Left lung (tissue), 4 donors: ENCODE measurements at regions not wholly inside any gene's neighbourhood (a gene's known extent, or its start where the extent isn't known, plus 50 kb on each side); places are given as distances from the start of the nearest gene placed in this dataset.

ENCODE experiments used
- ATAC-seq: fragments of 200-7000 bp; cut with Tn5 transposase; one replicate; pipeline ENCODE4 v1.9.1; 2020; ENCODE audit warnings: moderate library complexity
- DNase-seq, 4 donors: peaks; one replicate each; pipeline ENCODE4 v3.0.0-alpha.2; 2013 to 2020
- H3K27ac ChIP-seq, 2 donors: fragments of 200-600 bp; sonication (generic) in 1 of 2; one replicate each; pipeline versions ENCODE4 v1.5.0 to v1.8.0; 2020 to 2021
- H3K27me3 ChIP-seq, 2 donors: fragments of 200-600 bp; sonication (generic) in 1 of 2; one replicate each; pipeline versions ENCODE4 v1.5.0 to v1.8.0; 2020 to 2021
- H3K36me3 ChIP-seq, 2 donors: fragments of 200-600 bp; sonication (generic) in 1 of 2; one replicate each; pipeline versions ENCODE4 v1.5.0 to v1.8.0; 2020 to 2021
- H3K4me1 ChIP-seq, 2 donors: fragments of 200-600 bp; one replicate each; pipeline ENCODE4 v1.8.0; 2021
- H3K4me3 ChIP-seq, 2 donors: fragments of 200-600 bp; sonication (generic) in 1 of 2; one replicate each; pipeline versions ENCODE4 v1.5.0 to v1.8.0; 2020 to 2021; ENCODE audit warnings: mild to moderate bottlenecking in 1 of 2
- H3K9me3 ChIP-seq, 2 donors: fragments of 200-600 bp; sonication (generic) in 1 of 2; one replicate each; pipeline versions ENCODE4 v1.5.0 to v1.8.0; 2020 to 2021
- intact Hi-C, 2 donors: fragments of 100-400 bp; cut with DNase I; formaldehyde crosslinking; loops; one replicate each; pipeline versions ENCODE4 v1.11.2 to v1.14.2; 2022
- TF ChIP-seq, protein P1 (sequence below), 2 donors: fragments of 200-600 bp; sonication (generic) in 1 of 2; IDR thresholded peaks; one replicate each; pipeline versions ENCODE4 v1.5.0 to v1.8.0; 2021; ENCODE audit warnings: antibody characterized with exemption in 2 of 2
- donor health status: DM: no; HTN: yes; CAD: no.
- donor health status: DM: no; HTN: no; CAD: no.

DNA sequence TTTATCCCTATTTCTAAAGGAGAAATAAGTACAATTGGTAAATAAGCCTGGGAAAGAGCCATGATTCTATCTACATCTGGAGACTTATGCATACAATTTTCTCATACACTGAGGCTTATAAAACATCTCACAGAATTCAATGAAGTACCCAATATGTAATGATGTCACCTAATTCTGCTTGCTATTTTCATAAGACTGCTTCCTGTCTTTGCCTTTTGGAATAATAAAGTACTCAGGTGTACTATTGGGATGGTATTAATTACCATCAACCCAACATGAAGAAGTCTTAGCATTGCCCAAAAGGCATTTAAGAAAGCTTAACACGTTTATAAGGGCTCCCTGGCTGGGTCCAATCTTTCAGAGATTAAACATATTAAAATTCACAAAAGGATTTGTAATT is 216.4 kb upstream of the TSHZ2 start:
- Histone ChIP-seq H3K36me3 (no peaks in the 10 kb centered on the region), H3K4me3 (no peak overlapping the region), H3K4me1 (no peaks in the 10 kb centered on the region), H3K27ac (no peak overlapping the region), H3K9me3 (peaks cover 0 to 6% of the 10 kb centered on the region in 2 donors), H3K27me3 (no peaks in the 10 kb centered on the region)
- intact Hi-C loops: no loop called here
- TF ChIP-seq, protein P1, sequence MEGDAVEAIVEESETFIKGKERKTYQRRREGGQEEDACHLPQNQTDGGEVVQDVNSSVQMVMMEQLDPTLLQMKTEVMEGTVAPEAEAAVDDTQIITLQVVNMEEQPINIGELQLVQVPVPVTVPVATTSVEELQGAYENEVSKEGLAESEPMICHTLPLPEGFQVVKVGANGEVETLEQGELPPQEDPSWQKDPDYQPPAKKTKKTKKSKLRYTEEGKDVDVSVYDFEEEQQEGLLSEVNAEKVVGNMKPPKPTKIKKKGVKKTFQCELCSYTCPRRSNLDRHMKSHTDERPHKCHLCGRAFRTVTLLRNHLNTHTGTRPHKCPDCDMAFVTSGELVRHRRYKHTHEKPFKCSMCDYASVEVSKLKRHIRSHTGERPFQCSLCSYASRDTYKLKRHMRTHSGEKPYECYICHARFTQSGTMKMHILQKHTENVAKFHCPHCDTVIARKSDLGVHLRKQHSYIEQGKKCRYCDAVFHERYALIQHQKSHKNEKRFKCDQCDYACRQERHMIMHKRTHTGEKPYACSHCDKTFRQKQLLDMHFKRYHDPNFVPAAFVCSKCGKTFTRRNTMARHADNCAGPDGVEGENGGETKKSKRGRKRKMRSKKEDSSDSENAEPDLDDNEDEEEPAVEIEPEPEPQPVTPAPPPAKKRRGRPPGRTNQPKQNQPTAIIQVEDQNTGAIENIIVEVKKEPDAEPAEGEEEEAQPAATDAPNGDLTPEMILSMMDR (IDR thresholded peaks at IDR 0.05): no peak
- DNase-seq (no peak), ATAC-seq (no peak)

DNA sequence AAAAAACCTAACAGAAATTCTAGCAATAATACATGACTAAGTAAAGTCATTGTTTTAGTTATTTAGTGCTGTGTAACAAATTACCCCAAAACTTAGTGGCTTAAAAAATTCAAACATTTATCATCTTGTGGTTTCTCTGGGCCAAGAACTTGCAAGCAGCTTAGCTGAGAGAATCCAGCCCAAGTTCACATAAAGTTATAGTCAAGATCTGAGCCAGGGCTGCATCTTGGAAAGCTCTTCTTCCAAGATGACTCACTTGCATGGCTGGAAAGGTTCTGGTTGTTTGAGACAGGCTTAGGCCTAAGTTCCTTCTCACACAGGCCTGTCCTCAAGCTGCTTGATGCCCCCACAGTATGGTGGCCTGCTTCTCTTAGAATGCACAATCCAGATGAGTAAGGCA is 217.8 kb upstream of the TSHZ2 start:
- TF ChIP-seq, protein P1 (IDR thresholded peaks at IDR 0.05): no peak
- intact Hi-C loops: no loop called here
- ATAC-seq: no peak

DNA sequence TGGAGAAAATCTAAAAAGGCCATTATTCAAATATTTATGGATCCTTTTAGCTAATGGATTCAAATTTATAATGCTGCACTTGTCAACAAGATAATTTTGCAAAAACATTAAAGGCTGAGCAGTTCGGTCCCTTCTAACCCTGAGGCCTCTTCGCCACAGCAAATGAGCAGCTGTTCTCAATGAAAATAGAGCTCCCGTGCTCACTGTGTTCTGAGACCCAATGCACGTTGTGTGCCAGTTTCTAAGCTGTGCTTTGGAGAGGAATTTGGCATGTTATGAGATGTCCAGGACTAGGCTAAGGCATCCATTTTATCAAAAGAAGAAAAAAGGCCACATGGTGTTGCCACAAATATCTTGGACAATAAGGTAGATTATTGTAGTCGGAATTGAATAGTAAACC is 220.1 kb upstream of the TSHZ2 start:
- peaks cover 0 to 6% of the 10 kb centered on the region in 2 donors for H3K9me3 ChIP-seq
- no peaks in the 10 kb centered on the region for H3K36me3 ChIP-seq
- intact Hi-C loops: no loop called here
- TF ChIP-seq, protein P1 (IDR thresholded peaks at IDR 0.05): no peak
- H3K4me3 ChIP-seq: no peak overlapping the region
- no peak overlapping the region for H3K27ac ChIP-seq
- no peak for ATAC-seq
- H3K4me1 ChIP-seq: no peaks in the 10 kb centered on the region
- H3K27me3 ChIP-seq: no peaks in the 10 kb centered on the region
- DNase-seq: no peak

More for the DNA sequence above, 217.8 kb upstream of the TSHZ2 start:
- no peaks in the 10 kb centered on the region for H3K4me1 ChIP-seq
- no peak overlapping the region for H3K27ac ChIP-seq
- no peak overlapping the region for H3K4me3 ChIP-seq
- H3K9me3 ChIP-seq: peaks cover 0 to 6% of the 10 kb centered on the region in 2 donors
- H3K36me3 ChIP-seq: no peaks in the 10 kb centered on the region
- DNase-seq: no peak
- H3K27me3 ChIP-seq: no peaks in the 10 kb centered on the region

DNA sequence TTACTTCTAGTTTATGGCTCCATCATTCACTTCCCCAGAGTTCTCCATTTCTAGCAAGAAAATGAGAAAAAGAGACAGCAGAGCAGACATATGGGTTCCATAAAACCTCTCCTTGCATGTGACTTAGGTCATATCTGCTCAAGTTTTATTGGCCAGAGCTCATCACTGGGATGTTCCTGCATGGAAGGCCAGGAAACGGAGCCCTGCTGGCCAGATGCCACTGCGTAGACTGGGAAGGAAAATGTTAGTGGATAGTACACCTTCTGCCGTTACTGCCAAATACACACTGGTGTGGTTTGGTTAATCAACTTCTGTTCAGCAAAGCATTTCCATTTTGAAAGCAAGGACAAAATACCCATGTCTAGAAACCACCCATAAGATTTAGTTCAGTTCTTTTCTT is 220.6 kb upstream of the TSHZ2 start:
- TF ChIP-seq, protein P1 (IDR thresholded peaks at IDR 0.05): no peak
- DNase-seq: no peak
- no peak overlapping the region for H3K27ac ChIP-seq
- no peaks in the 10 kb centered on the region for H3K27me3 ChIP-seq
- peaks cover 0 to 6% of the 10 kb centered on the region in 2 donors for H3K9me3 ChIP-seq
- H3K36me3 ChIP-seq: no peaks in the 10 kb centered on the region
- no peak overlapping the region for H3K4me3 ChIP-seq
- intact Hi-C loops: no loop called here
- no peaks in the 10 kb centered on the region for H3K4me1 ChIP-seq
- ATAC-seq: no peak

DNA sequence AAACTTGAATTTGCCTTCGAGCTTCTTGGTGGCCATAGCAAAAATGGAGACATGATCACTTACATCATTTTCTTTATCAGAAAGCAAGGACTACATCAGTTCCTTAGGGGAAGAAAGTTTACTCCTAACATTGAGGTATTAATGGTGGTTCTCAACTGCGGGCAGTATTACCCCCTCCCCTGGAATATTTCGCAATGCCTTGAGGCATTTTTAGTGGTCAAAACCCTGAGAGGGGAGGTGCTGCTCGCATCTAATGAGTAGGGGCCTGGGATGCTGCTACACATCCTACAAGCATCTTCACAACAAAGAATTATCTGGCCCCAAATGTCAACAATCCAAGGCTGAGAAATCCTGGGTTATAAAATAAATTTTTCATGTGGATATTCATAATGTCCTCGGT is 222.2 kb upstream of the TSHZ2 start:
- Histone ChIP-seq H3K36me3 (no peaks in the 10 kb centered on the region), H3K4me1 (no peaks in the 10 kb centered on the region), H3K27me3 (no peaks in the 10 kb centered on the region), H3K9me3 (peaks cover 0 to 6% of the 10 kb centered on the region in 2 donors), H3K4me3 (no peak overlapping the region), H3K27ac (no peak overlapping the region)
- DNase-seq (no peak), ATAC-seq (no peak)
- TF ChIP-seq, protein P1 (IDR thresholded peaks at IDR 0.05): no peak
- intact Hi-C loops: no loop called here
